22Rv1 (cell line): ENCODE measurements at regions not wholly inside any gene's neighbourhood (a gene's known extent, or its start where the extent isn't known, plus 50 kb on each side); places are given as distances from the start of the nearest gene placed in this dataset.

Experiments
- ZFX ChIP-seq: fragments of 450-650 bp; IDR thresholded peaks from 2 replicates; pipeline ENCODE4 v1.6.1; 2017; ENCODE audit warnings: antibody characterized with exemption, borderline replicate concordance
- TF ChIP-seq, protein P1 (sequence below): fragments of 450-650 bp; IDR thresholded peaks from 2 replicates; pipeline ENCODE4 v1.5.1; 2017; ENCODE audit warnings: mild to moderate bottlenecking

DNA sequence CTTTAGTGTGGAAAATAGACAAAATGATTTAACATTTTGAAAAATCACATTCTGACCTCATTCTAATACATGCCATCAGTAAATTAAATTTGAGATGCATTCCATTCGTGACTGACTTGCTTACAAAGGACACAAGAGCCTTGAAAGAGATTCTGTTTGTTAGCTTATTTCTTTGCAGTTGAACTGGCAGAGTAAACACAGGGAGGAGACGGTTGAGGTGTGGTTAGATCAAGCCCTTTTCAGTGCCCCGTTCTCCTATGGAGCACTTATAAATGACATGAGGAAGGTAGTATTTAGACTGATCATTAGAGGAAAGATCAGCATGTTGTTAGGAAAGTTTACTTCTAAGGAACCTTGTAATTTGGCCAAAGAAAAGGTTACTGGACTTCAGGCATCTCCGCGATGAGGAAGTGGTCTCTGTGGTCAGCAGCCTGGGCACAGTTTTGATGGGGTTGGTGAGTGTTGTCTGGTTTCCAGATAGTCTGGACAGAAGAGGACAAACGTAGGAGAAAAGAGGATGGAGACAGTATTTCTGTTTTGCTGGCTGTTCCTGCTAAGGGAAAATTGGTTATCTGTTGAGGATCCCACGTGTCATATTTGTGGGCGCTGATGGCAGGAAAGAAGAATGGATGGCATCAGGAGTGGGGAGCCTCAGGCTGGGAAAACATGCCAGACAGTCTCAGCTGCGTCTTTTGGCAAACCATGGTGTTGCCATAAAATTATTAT is 328.9 kb upstream of the TBL1XR1 start:
- TF ChIP-seq, protein P1, sequence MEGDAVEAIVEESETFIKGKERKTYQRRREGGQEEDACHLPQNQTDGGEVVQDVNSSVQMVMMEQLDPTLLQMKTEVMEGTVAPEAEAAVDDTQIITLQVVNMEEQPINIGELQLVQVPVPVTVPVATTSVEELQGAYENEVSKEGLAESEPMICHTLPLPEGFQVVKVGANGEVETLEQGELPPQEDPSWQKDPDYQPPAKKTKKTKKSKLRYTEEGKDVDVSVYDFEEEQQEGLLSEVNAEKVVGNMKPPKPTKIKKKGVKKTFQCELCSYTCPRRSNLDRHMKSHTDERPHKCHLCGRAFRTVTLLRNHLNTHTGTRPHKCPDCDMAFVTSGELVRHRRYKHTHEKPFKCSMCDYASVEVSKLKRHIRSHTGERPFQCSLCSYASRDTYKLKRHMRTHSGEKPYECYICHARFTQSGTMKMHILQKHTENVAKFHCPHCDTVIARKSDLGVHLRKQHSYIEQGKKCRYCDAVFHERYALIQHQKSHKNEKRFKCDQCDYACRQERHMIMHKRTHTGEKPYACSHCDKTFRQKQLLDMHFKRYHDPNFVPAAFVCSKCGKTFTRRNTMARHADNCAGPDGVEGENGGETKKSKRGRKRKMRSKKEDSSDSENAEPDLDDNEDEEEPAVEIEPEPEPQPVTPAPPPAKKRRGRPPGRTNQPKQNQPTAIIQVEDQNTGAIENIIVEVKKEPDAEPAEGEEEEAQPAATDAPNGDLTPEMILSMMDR: no peak
- no peak for TF ChIP-seq ZFX
